Spleen (tissue), 11 donors: ENCODE measurements at regions not wholly inside any gene's neighbourhood (a gene's known extent, or its start where the extent isn't known, plus 50 kb on each side); places are given as distances from the start of the nearest gene placed in this dataset.

Experiments used
- DNase-seq: peaks from one replicate; pipeline ENCODE4 v3.0.0-alpha.2; 2020
- H3K27ac ChIP-seq, 8 donors: fragments of 200-600 bp; sonication (generic) in 7 of 8; 1 replicate in 4 of 8; 2 replicates in 4 of 8; pipeline versions ENCODE4 v1.5.0 to v1.8.0; 2016 to 2021; ENCODE audit warnings: inconsistent platforms in 4 of 8, mild to moderate bottlenecking in 4 of 8, moderate library complexity in 1 of 8
- H3K27me3 ChIP-seq, 7 donors: fragments of 200-600 bp; sonication (generic) in 6 of 7; replicated peaks in 1 of 7; 1 replicate in 4 of 7; 2 replicates in 3 of 7; pipeline versions ENCODE4 v1.5.0 to v1.8.0; 2016 to 2021; ENCODE audit warnings: inconsistent platforms in 3 of 7, mild to moderate bottlenecking in 1 of 7
- H3K36me3 ChIP-seq, 6 donors: fragments of 200-600 bp; sonication (generic) in 5 of 6; 1 replicate in 4 of 6; 2 replicates in 2 of 6; pipeline versions ENCODE4 v1.5.0 to v1.8.0; 2016 to 2021; ENCODE audit warnings: inconsistent platforms in 2 of 6
- H3K4me1 ChIP-seq, 6 donors: fragments of 200-600 bp; sonication (generic) in 5 of 6; 1 replicate in 3 of 6; 2 replicates in 3 of 6; pipeline versions ENCODE4 v1.5.0 to v1.8.0; 2016 to 2021; ENCODE audit warnings: inconsistent platforms in 3 of 6
- H3K4me3 ChIP-seq, 8 donors: fragments of 200-600 bp; sonication (generic) in 7 of 8; 1 replicate in 4 of 8; 2 replicates in 4 of 8; pipeline versions ENCODE4 v1.5.0 to v1.8.0; 2016 to 2021; ENCODE audit warnings: inconsistent platforms in 4 of 8, mild to moderate bottlenecking in 4 of 8, moderate library complexity in 2 of 8
- H3K9me3 ChIP-seq, 8 donors: fragments of 200-600 bp; sonication (generic) in 7 of 8; 1 replicate in 4 of 8; 2 replicates in 4 of 8; pipeline versions ENCODE4 v1.5.0 to v1.8.0; 2016 to 2021; ENCODE audit warnings: inconsistent platforms in 4 of 8
- POLR2A ChIP-seq, 3 donors: fragments of 450-650 bp; IDR thresholded peaks; one replicate each; pipeline ENCODE4 v1.5.1; 2017; ENCODE audit warnings: antibody characterized with exemption in 3 of 3, mild to moderate bottlenecking in 1 of 3
- POLR2AphosphoS5 ChIP-seq, 3 donors: sonication (generic); formaldehyde crosslinking; IDR thresholded peaks; one replicate each; pipeline ENCODE4 v1.5.1; 2017; ENCODE audit warnings: antibody characterized with exemption in 3 of 3
- WGBS, 5 donors: extraction: QIAGEN DNeasy Blood & Tissue Kit in 3 of 5; methylation state at CpG; one replicate each; pipeline versions ENCODE4 v1.1.5 to v1.1.7; 2013 to 2018; 5-methylcytosine and 5-hydroxymethylcytosine counted together
- intact Hi-C: fragments of 100-400 bp; cut with DNase I; formaldehyde crosslinking; loops from one replicate; pipeline ENCODE4 v1.15.0; 2023; ENCODE audit warnings: low total_unique reads
- TF ChIP-seq, protein P1 (sequence below), 11 experiments: fragments of 200-600 bp in 7 of 11; fragments of 450-650 bp in 4 of 11; sonication (generic) in 4 of 11; IDR thresholded peaks in 8 of 11; conservative IDR thresholded peaks in 3 of 11; 1 replicate in 7 of 11; 2 replicates in 4 of 11; pipeline versions ENCODE4 v1.4.0 to v1.8.0; 2016 to 2021; ENCODE audit warnings: antibody characterized with exemption in 11 of 11, inconsistent platforms in 4 of 11, mild to moderate bottlenecking in 1 of 11
- donor health status: healthy with polysubstance abuse.
- donor health status: DM: no; HTN: no; CAD: no; lungs with moderate emphysema.
- donor health status: DM: no; HTN: no; CAD: no.
- donor health status: Bipolar disorder and iron deficiency.
- donor health status: healthy.
- donor health status: DM: no; HTN: no; CAD: no.
- donor health status: DM: yes; HTN: yes; CAD: no.

GRCh38 chr20:60820918-60821317, 431.1 kb upstream of the CDH4 start:
- 41 to 50% (median 41%) methylated on average over 5 of the region's 5 CpGs for WGBS, 5 donors
- intact Hi-C loops = no loop called here
- Histone ChIP-seq H3K27me3 (peaks cover 0 to 9% (median 0%) of the 10 kb centered on the region in 7 donors), H3K36me3 (no peaks in the 10 kb centered on the region), H3K9me3 (no peaks in the 10 kb centered on the region), H3K27ac (no peak overlapping the region), H3K4me1 (no peaks in the 10 kb centered on the region), H3K4me3 (no peak overlapping the region)
- DNase-seq = no peak
- TF ChIP-seq POLR2A (IDR thresholded peaks at IDR 0.05) (no peak), POLR2AphosphoS5 (IDR thresholded peaks at IDR 0.05) (no peak)
- TF ChIP-seq, protein P1, sequence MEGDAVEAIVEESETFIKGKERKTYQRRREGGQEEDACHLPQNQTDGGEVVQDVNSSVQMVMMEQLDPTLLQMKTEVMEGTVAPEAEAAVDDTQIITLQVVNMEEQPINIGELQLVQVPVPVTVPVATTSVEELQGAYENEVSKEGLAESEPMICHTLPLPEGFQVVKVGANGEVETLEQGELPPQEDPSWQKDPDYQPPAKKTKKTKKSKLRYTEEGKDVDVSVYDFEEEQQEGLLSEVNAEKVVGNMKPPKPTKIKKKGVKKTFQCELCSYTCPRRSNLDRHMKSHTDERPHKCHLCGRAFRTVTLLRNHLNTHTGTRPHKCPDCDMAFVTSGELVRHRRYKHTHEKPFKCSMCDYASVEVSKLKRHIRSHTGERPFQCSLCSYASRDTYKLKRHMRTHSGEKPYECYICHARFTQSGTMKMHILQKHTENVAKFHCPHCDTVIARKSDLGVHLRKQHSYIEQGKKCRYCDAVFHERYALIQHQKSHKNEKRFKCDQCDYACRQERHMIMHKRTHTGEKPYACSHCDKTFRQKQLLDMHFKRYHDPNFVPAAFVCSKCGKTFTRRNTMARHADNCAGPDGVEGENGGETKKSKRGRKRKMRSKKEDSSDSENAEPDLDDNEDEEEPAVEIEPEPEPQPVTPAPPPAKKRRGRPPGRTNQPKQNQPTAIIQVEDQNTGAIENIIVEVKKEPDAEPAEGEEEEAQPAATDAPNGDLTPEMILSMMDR (IDR thresholded peaks at IDR 0.05 in 8 of 11, conservative IDR thresholded peaks at IDR 0.05 in 3 of 11) = no peak

DNA sequence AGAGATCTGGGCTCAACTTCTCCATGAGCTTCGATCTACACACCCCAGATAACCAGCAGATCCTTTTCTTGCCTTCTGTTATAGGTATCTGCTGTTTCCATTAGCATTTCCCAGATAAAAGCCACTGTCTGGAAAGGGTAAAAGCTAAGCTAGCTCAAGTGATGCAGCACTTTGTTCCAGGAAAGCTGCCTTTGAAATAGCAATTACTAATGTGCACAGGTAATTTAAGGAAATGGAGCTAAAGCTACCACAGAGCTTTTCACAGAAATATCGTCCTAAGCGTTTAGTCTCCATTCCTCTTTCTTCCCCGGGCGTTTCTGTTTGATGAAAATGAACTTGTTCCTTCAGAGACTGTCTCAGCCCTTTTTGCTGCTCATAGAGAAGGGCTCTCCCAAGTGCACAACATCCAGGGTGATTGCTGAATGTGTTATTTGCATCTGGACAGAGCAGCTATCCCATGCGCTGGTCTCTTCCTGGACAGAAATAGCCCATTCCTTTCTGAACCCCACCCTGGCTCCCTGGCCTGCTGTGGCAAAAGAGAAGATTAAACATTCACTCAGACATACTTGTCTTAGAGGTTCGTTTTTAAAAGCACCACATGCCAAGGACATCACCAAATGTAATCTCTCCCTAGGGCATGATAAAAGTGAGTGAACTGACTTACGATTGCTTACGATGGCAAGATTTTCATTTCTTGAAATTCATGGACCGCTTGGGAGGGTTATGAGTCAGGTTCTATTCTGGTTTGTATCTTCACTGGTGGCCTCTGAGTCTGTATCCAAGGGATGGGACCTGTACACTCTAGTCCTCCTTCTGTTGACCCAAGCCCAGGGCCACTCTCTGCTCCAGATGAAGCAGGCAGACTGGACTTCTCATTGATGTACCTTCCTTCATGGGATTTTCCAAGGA, 429.1 kb upstream of the CDH4 start:
- Histone ChIP-seq H3K4me1 (no peaks in the 10 kb centered on the region), H3K9me3 (peaks cover 0 to 5% (median 0%) of the 10 kb centered on the region in 8 donors), H3K27ac (no peak overlapping the region), H3K36me3 (no peaks in the 10 kb centered on the region), H3K27me3 (peaks cover 0 to 9% (median 0%) of the 10 kb centered on the region in 7 donors), H3K4me3 (no peak overlapping the region)
- TF ChIP-seq POLR2A (IDR thresholded peaks at IDR 0.05) (no peak), POLR2AphosphoS5 (IDR thresholded peaks at IDR 0.05) (no peak)
- TF ChIP-seq, protein P1 (IDR thresholded peaks at IDR 0.05 in 8 of 11, conservative IDR thresholded peaks at IDR 0.05 in 3 of 11) = no peak
- WGBS, 5 donors = 73 to 80% (median 77%) methylated on average over 10 of the region's 10 CpGs
- no peak for DNase-seq
- intact Hi-C loops = no loop called here

- intact Hi-C loops = no loop called here
- DNase-seq = no peak
- H3K27me3 ChIP-seq = peaks cover 0 to 4% (median 0%) of the 10 kb centered on the region in 7 donors
- no peaks in the 10 kb centered on the region for H3K36me3 ChIP-seq
- no peaks in the 10 kb centered on the region for H3K4me1 ChIP-seq
- TF ChIP-seq, protein P1 (IDR thresholded peaks at IDR 0.05 in 8 of 11, conservative IDR thresholded peaks at IDR 0.05 in 3 of 11) = no peak
- TF ChIP-seq POLR2A (IDR thresholded peaks at IDR 0.05) = no peak
- no peak for TF ChIP-seq POLR2AphosphoS5 (IDR thresholded peaks at IDR 0.05)
- H3K27ac ChIP-seq = no peak overlapping the region
- WGBS, 5 donors = 48 to 84% (median 64%) methylated on average over 2 of the region's 2 CpGs
- no peaks in the 10 kb centered on the region for H3K9me3 ChIP-seq
- H3K4me3 ChIP-seq = no peak overlapping the region
Measured at GRCh38 chr20:60835876-60836275, 416.2 kb upstream of the CDH4 start.

- Histone ChIP-seq H3K36me3 (no peaks in the 10 kb centered on the region), H3K27me3 (no peaks in the 10 kb centered on the region), H3K4me3 (no peak overlapping the region), H3K27ac (no peak overlapping the region), H3K9me3 (no peaks in the 10 kb centered on the region), H3K4me1 (no peaks in the 10 kb centered on the region)
- intact Hi-C loops = no loop called here
- WGBS, 5 donors = 68 to 71% (median 71%) methylated on average over 3 of the region's 3 CpGs
- no peak for DNase-seq
- TF ChIP-seq, protein P1 (IDR thresholded peaks at IDR 0.05 in 8 of 11, conservative IDR thresholded peaks at IDR 0.05 in 3 of 11) = no peak
- TF ChIP-seq POLR2AphosphoS5 (IDR thresholded peaks at IDR 0.05) = no peak
- TF ChIP-seq POLR2A (IDR thresholded peaks at IDR 0.05) = no peak
Measured at GRCh38 chr20:60837173-60837770, 414.8 kb upstream of the CDH4 start.
